ENCODE measurements at regions not wholly inside any gene's neighbourhood (a gene's known extent, or its start where the extent isn't known, plus 50 kb on each side); places are given as distances from the start of the nearest gene placed in this dataset.

GRCh38 chr2:137729305-137729704, 235.0 kb upstream of the HNMT start:
- H3K4me3 ChIP-seq (ENCODE audit: low read length) = no peak overlapping the region
- no peaks in the 10 kb centered on the region for H3K4me1 ChIP-seq (ENCODE audit: control insufficient read depth, insufficient read depth, low read length)
- no peaks in the 10 kb centered on the region for H3K27me3 ChIP-seq (ENCODE audit: control insufficient read depth, insufficient read depth, low read length)
- no peak for DNase-seq
- no peak overlapping the region for H3K27ac ChIP-seq (ENCODE audit: low read length)
- 83% methylated on average over 1 of the region's 3 CpGs for WGBS (ENCODE audit: insufficient coverage, low lambda C conversion rate)
- H3K9me3 ChIP-seq (ENCODE audit: control insufficient read depth, low read depth, low read length) = no peaks in the 10 kb centered on the region
- H3K36me3 ChIP-seq (ENCODE audit: control insufficient read depth, insufficient read depth, low read length) = no peaks in the 10 kb centered on the region

GRCh38 chr2:137737559-137737958, 226.7 kb upstream of the HNMT start:
- H3K4me3 ChIP-seq (ENCODE audit: low read length) = no peak overlapping the region
- no peaks in the 10 kb centered on the region for H3K27me3 ChIP-seq (ENCODE audit: control insufficient read depth, insufficient read depth, low read length)
- H3K4me1 ChIP-seq (ENCODE audit: control insufficient read depth, insufficient read depth, low read length) = no peaks in the 10 kb centered on the region
- no peaks in the 10 kb centered on the region for H3K9me3 ChIP-seq (ENCODE audit: control insufficient read depth, low read depth, low read length)
- H3K36me3 ChIP-seq (ENCODE audit: control insufficient read depth, insufficient read depth, low read length) = no peaks in the 10 kb centered on the region
- DNase-seq = no peak
- H3K27ac ChIP-seq (ENCODE audit: low read length) = no peak overlapping the region

GRCh38 chr2:137741784-137742362, 222.4 kb upstream of the HNMT start:
- no peak overlapping the region for H3K27ac ChIP-seq (ENCODE audit: low read length)
- H3K9me3 ChIP-seq (ENCODE audit: control insufficient read depth, low read depth, low read length) = no peaks in the 10 kb centered on the region
- WGBS (ENCODE audit: insufficient coverage, low lambda C conversion rate) = no CpG with 5 or more reads among the region's 5 CpGs
- no peaks in the 10 kb centered on the region for H3K27me3 ChIP-seq (ENCODE audit: control insufficient read depth, insufficient read depth, low read length)
- H3K4me1 ChIP-seq (ENCODE audit: control insufficient read depth, insufficient read depth, low read length) = no peaks in the 10 kb centered on the region
- H3K4me3 ChIP-seq (ENCODE audit: low read length) = no peak overlapping the region
- no peaks in the 10 kb centered on the region for H3K36me3 ChIP-seq (ENCODE audit: control insufficient read depth, insufficient read depth, low read length)
- no peak for DNase-seq

- Histone ChIP-seq H3K4me1 (ENCODE audit: control insufficient read depth, insufficient read depth, low read length) (no peaks in the 10 kb centered on the region), H3K27ac (ENCODE audit: low read length) (no peak overlapping the region), H3K27me3 (ENCODE audit: control insufficient read depth, insufficient read depth, low read length) (no peaks in the 10 kb centered on the region), H3K9me3 (ENCODE audit: control insufficient read depth, low read depth, low read length) (no peaks in the 10 kb centered on the region), H3K4me3 (ENCODE audit: low read length) (no peak overlapping the region), H3K36me3 (ENCODE audit: control insufficient read depth, insufficient read depth, low read length) (no peaks in the 10 kb centered on the region)
- DNase-seq = no peak
Measured at GRCh38 chr2:137747509-137747908, 216.8 kb upstream of the HNMT start.

- Histone ChIP-seq H3K27me3 (ENCODE audit: control insufficient read depth, insufficient read depth, low read length) (no peaks in the 10 kb centered on the region), H3K27ac (ENCODE audit: low read length) (no peak overlapping the region), H3K4me1 (ENCODE audit: control insufficient read depth, insufficient read depth, low read length) (no peaks in the 10 kb centered on the region), H3K36me3 (ENCODE audit: control insufficient read depth, insufficient read depth, low read length) (no peaks in the 10 kb centered on the region), H3K4me3 (ENCODE audit: low read length) (no peak overlapping the region), H3K9me3 (ENCODE audit: control insufficient read depth, low read depth, low read length) (no peaks in the 10 kb centered on the region)
- no peak for DNase-seq
- no CpG with 5 or more reads among the region's 3 CpGs for WGBS (ENCODE audit: insufficient coverage, low lambda C conversion rate)
Measured at GRCh38 chr2:137748533-137748932, 215.7 kb upstream of the HNMT start.

- WGBS (ENCODE audit: insufficient coverage, low lambda C conversion rate) = 60% methylated on average over 1 of the region's 5 CpGs
Measured at GRCh38 chr2:137764646-137765045, 199.6 kb upstream of the HNMT start.

GRCh38 chr2:137769406-137769805, 194.9 kb upstream of the HNMT start:
- no CpG with 5 or more reads among the region's 1 CpG for WGBS (ENCODE audit: insufficient coverage, low lambda C conversion rate)
- Histone ChIP-seq H3K36me3 (ENCODE audit: control insufficient read depth, insufficient read depth, low read length) (no peaks in the 10 kb centered on the region), H3K4me3 (ENCODE audit: low read length) (no peak overlapping the region), H3K9me3 (ENCODE audit: control insufficient read depth, low read depth, low read length) (no peaks in the 10 kb centered on the region), H3K27me3 (ENCODE audit: control insufficient read depth, insufficient read depth, low read length) (no peaks in the 10 kb centered on the region), H3K4me1 (ENCODE audit: control insufficient read depth, insufficient read depth, low read length) (no peaks in the 10 kb centered on the region), H3K27ac (ENCODE audit: low read length) (no peak overlapping the region)
- no peak for DNase-seq

More at GRCh38 chr2:137764646-137765045, 199.6 kb upstream of the HNMT start:
- Histone ChIP-seq H3K4me3 (ENCODE audit: low read length) (no peak overlapping the region), H3K36me3 (ENCODE audit: control insufficient read depth, insufficient read depth, low read length) (no peaks in the 10 kb centered on the region), H3K4me1 (ENCODE audit: control insufficient read depth, insufficient read depth, low read length) (no peaks in the 10 kb centered on the region), H3K27ac (ENCODE audit: low read length) (no peak overlapping the region), H3K27me3 (ENCODE audit: control insufficient read depth, insufficient read depth, low read length) (no peaks in the 10 kb centered on the region), H3K9me3 (ENCODE audit: control insufficient read depth, low read depth, low read length) (no peaks in the 10 kb centered on the region)
- no peak for DNase-seq

GRCh38 chr2:137770166-137770565, 194.1 kb upstream of the HNMT start:
- H3K9me3 ChIP-seq (ENCODE audit: control insufficient read depth, low read depth, low read length) = no peaks in the 10 kb centered on the region
- H3K36me3 ChIP-seq (ENCODE audit: control insufficient read depth, insufficient read depth, low read length) = no peaks in the 10 kb centered on the region
- H3K27ac ChIP-seq (ENCODE audit: low read length) = no peak overlapping the region
- WGBS (ENCODE audit: insufficient coverage, low lambda C conversion rate) = no CpG with 5 or more reads among the region's 1 CpG
- H3K4me3 ChIP-seq (ENCODE audit: low read length) = no peak overlapping the region
- no peak for DNase-seq
- no peaks in the 10 kb centered on the region for H3K27me3 ChIP-seq (ENCODE audit: control insufficient read depth, insufficient read depth, low read length)
- no peaks in the 10 kb centered on the region for H3K4me1 ChIP-seq (ENCODE audit: control insufficient read depth, insufficient read depth, low read length)

GRCh38 chr2:137771064-137771463, 193.2 kb upstream of the HNMT start:
- no peaks in the 10 kb centered on the region for H3K4me1 ChIP-seq (ENCODE audit: control insufficient read depth, insufficient read depth, low read length)
- no peaks in the 10 kb centered on the region for H3K9me3 ChIP-seq (ENCODE audit: control insufficient read depth, low read depth, low read length)
- no peak overlapping the region for H3K27ac ChIP-seq (ENCODE audit: low read length)
- no peaks in the 10 kb centered on the region for H3K27me3 ChIP-seq (ENCODE audit: control insufficient read depth, insufficient read depth, low read length)
- no CpG with 5 or more reads among the region's 1 CpG for whole genome bisulfite sequencing (ENCODE audit: insufficient coverage, low lambda C conversion rate)
- no peak overlapping the region for H3K4me3 ChIP-seq (ENCODE audit: low read length)
- H3K36me3 ChIP-seq (ENCODE audit: control insufficient read depth, insufficient read depth, low read length) = no peaks in the 10 kb centered on the region
- DNase-seq = no peak

GRCh38 chr2:137772451-137772850, 191.8 kb upstream of the HNMT start:
- DNase-seq = no peak
- Histone ChIP-seq H3K27ac (ENCODE audit: low read length) (no peak overlapping the region), H3K4me1 (ENCODE audit: control insufficient read depth, insufficient read depth, low read length) (no peaks in the 10 kb centered on the region), H3K4me3 (ENCODE audit: low read length) (no peak overlapping the region), H3K27me3 (ENCODE audit: control insufficient read depth, insufficient read depth, low read length) (no peaks in the 10 kb centered on the region), H3K9me3 (ENCODE audit: control insufficient read depth, low read depth, low read length) (no peaks in the 10 kb centered on the region), H3K36me3 (ENCODE audit: control insufficient read depth, insufficient read depth, low read length) (no peaks in the 10 kb centered on the region)
- WGBS (ENCODE audit: insufficient coverage, low lambda C conversion rate) = no CpG with 5 or more reads among the region's 3 CpGs

GRCh38 chr2:137775529-137775928, 188.7 kb upstream of the HNMT start:
- WGBS (ENCODE audit: insufficient coverage, low lambda C conversion rate) = no CpG with 5 or more reads among the region's 3 CpGs

More at GRCh38 chr2:137775529-137775928, 188.7 kb upstream of the HNMT start:
- Histone ChIP-seq H3K36me3 (ENCODE audit: control insufficient read depth, insufficient read depth, low read length) (no peaks in the 10 kb centered on the region), H3K27ac (ENCODE audit: low read length) (no peak overlapping the region), H3K9me3 (ENCODE audit: control insufficient read depth, low read depth, low read length) (no peaks in the 10 kb centered on the region), H3K4me1 (ENCODE audit: control insufficient read depth, insufficient read depth, low read length) (no peaks in the 10 kb centered on the region), H3K27me3 (ENCODE audit: control insufficient read depth, insufficient read depth, low read length) (no peaks in the 10 kb centered on the region), H3K4me3 (ENCODE audit: low read length) (no peak overlapping the region)
- peak in 1 of 2 donors; percentile 72 for DNase-seq
